Fibroblast of lung (primary cell): ENCODE measurements at regions not wholly inside any gene's neighbourhood (a gene's known extent, or its start where the extent isn't known, plus 50 kb on each side); places are given as distances from the start of the nearest gene placed in this dataset.
A peak's percentile ranks its signal among the peaks of the same experiment; 100 is the strongest.

Source experiments
- DNase-seq, 2 donors: peaks; one replicate each; pipeline versions ENCODE4 v3.0.0 to v3.0.0-alpha.2; 2010; ENCODE audit warnings: low read depth in 2 of 2
- H2AFZ ChIP-seq: 2 replicates; pipeline ENCODE4 v1.5.1; 2012; ENCODE audit warnings: low read length, control low read depth, inconsistent platforms
- H3K27ac ChIP-seq: 2 replicates; pipeline ENCODE4 v1.5.1; 2011; ENCODE audit warnings: low read length, control low read depth; ENCODE audit not compliant: insufficient read depth
- H3K27me3 ChIP-seq: 2 replicates; pipeline ENCODE4 v1.5.1; 2011; ENCODE audit warnings: mild to moderate bottlenecking, low read length; ENCODE audit not compliant: control insufficient read depth, insufficient read depth
- H3K36me3 ChIP-seq: 2 replicates; pipeline ENCODE4 v1.5.1; 2011; ENCODE audit warnings: low read length; ENCODE audit not compliant: control insufficient read depth, insufficient read depth
- H3K4me1 ChIP-seq: 2 replicates; pipeline ENCODE4 v1.5.1; 2011; ENCODE audit warnings: low read length; ENCODE audit not compliant: control insufficient read depth, insufficient read depth; ENCODE audit errors: extremely low read depth
- H3K4me2 ChIP-seq: 2 replicates; pipeline ENCODE4 v1.5.1; 2011; ENCODE audit warnings: low read length, control low read depth; ENCODE audit not compliant: insufficient read depth; ENCODE audit errors: extremely low read depth
- H3K4me3 ChIP-seq, 4 experiments: fragments of 200-600 bp in 1 of 4; sonication (generic) in 1 of 4; replicated peaks in 1 of 4; 2 replicates each; pipeline ENCODE4 v1.5.1; 2011 to 2016; ENCODE audit warnings: low read length in 4 of 4, low read depth in 3 of 4, mild to moderate bottlenecking in 3 of 4, control low read depth in 2 of 4, inconsistent platforms in 1 of 4, mixed read lengths in 1 of 4; ENCODE audit not compliant: insufficient read depth in 1 of 4; ENCODE audit errors: control extremely low read depth in 1 of 4
- H3K79me2 ChIP-seq: 2 replicates; pipeline ENCODE4 v1.5.1; 2012; ENCODE audit warnings: mild to moderate bottlenecking, low read length, inconsistent platforms; ENCODE audit not compliant: control insufficient read depth, insufficient read depth
- H3K9ac ChIP-seq: 2 replicates; pipeline ENCODE4 v1.5.1; 2011; ENCODE audit warnings: mild to moderate bottlenecking, low read length, control low read depth; ENCODE audit not compliant: insufficient read depth
- H3K9me3 ChIP-seq: 2 replicates; pipeline ENCODE4 v1.5.1; 2012; ENCODE audit warnings: low read depth, low read length; ENCODE audit not compliant: control insufficient read depth, insufficient read depth
- H4K20me1 ChIP-seq: 2 replicates; pipeline ENCODE4 v1.5.1; 2011; ENCODE audit warnings: low read length; ENCODE audit not compliant: control insufficient read depth, insufficient read depth; ENCODE audit errors: extremely low read depth
- CTCF ChIP-seq, 2 donors: IDR thresholded peaks in 1 of 2; conservative IDR thresholded peaks in 1 of 2; 1 replicate in 1 of 2; 2 replicates in 1 of 2; pipeline ENCODE4 v1.5.1; 2011 to 2012; ENCODE audit warnings: low read length in 2 of 2, control low read depth in 1 of 2, inconsistent platforms in 1 of 2, low read depth in 1 of 2, mild to moderate bottlenecking in 1 of 2
- EZH2 ChIP-seq: IDR thresholded peaks from 2 replicates; pipeline ENCODE4 v1.5.1; 2012; ENCODE audit warnings: low read length, control low read depth, mild to moderate bottlenecking; ENCODE audit errors: missing control alignments

- DNase-seq: peak in 1 of 2 donors; percentile 62
- no peaks in the 10 kb centered on the region for H3K4me1 ChIP-seq
- H3K4me2 ChIP-seq: no peak overlapping the region
- no peak overlapping the region for H3K9ac ChIP-seq
- no peak overlapping the region for H3K27ac ChIP-seq
- H3K27me3 ChIP-seq: no peaks in the 10 kb centered on the region
- H3K4me3 ChIP-seq: no peak overlapping the region
- no peak for TF ChIP-seq CTCF (conservative IDR thresholded peaks at IDR 0.05 in 1 of 2, IDR thresholded peaks at IDR 0.05 in 1 of 2; ENCODE audit: low read depth in 1 of 2, low read length in 2 of 2)
- no peak for TF ChIP-seq EZH2
- H4K20me1 ChIP-seq: no peaks in the 10 kb centered on the region
- H3K79me2 ChIP-seq: no peaks in the 10 kb centered on the region
- H3K36me3 ChIP-seq: no peaks in the 10 kb centered on the region
- no peaks in the 10 kb centered on the region for H3K9me3 ChIP-seq
- H2AFZ ChIP-seq: no peak overlapping the region
Measured at GRCh38 chr3:117589454-117589853, 879.9 kb downstream of the TUSC7 start.

GRCh38 chr3:117595615-117596014, 886.0 kb downstream of the TUSC7 start:
- Histone ChIP-seq H3K4me2 (no peak overlapping the region), H3K27me3 (no peaks in the 10 kb centered on the region), H3K36me3 (no peaks in the 10 kb centered on the region), H3K4me1 (no peaks in the 10 kb centered on the region), H3K4me3 (no peak overlapping the region), H3K79me2 (no peaks in the 10 kb centered on the region), H4K20me1 (no peaks in the 10 kb centered on the region), H3K9me3 (no peaks in the 10 kb centered on the region), H3K27ac (no peak overlapping the region), H3K9ac (no peak overlapping the region), H2AFZ (no peak overlapping the region)
- TF ChIP-seq EZH2 (no peak), CTCF (conservative IDR thresholded peaks at IDR 0.05 in 1 of 2, IDR thresholded peaks at IDR 0.05 in 1 of 2; ENCODE audit: low read depth in 1 of 2, low read length in 2 of 2) (no peak)
- no peak for DNase-seq

GRCh38 chr3:117596503-117596902, 886.9 kb downstream of the TUSC7 start:
- H3K27me3 ChIP-seq: no peaks in the 10 kb centered on the region
- no peak overlapping the region for H2AFZ ChIP-seq
- H3K9ac ChIP-seq: no peak overlapping the region
- H3K9me3 ChIP-seq: no peaks in the 10 kb centered on the region
- no peak overlapping the region for H3K27ac ChIP-seq
- TF ChIP-seq CTCF (conservative IDR thresholded peaks at IDR 0.05 in 1 of 2, IDR thresholded peaks at IDR 0.05 in 1 of 2; ENCODE audit: low read depth in 1 of 2, low read length in 2 of 2) (no peak), EZH2 (no peak)
- no peak overlapping the region for H3K4me3 ChIP-seq
- H3K4me1 ChIP-seq: no peaks in the 10 kb centered on the region
- DNase-seq: no peak
- H3K79me2 ChIP-seq: no peaks in the 10 kb centered on the region
- no peak overlapping the region for H3K4me2 ChIP-seq
- H3K36me3 ChIP-seq: no peaks in the 10 kb centered on the region
- H4K20me1 ChIP-seq: no peaks in the 10 kb centered on the region
